ENCODE measurements at regions not wholly inside any gene's neighbourhood (a gene's known extent, or its start where the extent isn't known, plus 50 kb on each side); places are given as distances from the start of the nearest gene placed in this dataset.

- TF ChIP-seq CTCF (IDR thresholded peaks at IDR 0.05): no peak
- no peak for TF ChIP-seq POLR2AphosphoS5 (IDR thresholded peaks at IDR 0.05; ENCODE audit: low read depth, low read length)
- no peak for TF ChIP-seq REST (IDR thresholded peaks at IDR 0.05; ENCODE audit: insufficient read depth in 1 of 2, low read depth in 2 of 2, low read length in 1 of 2)
- TF ChIP-seq SIN3A (IDR thresholded peaks at IDR 0.05; ENCODE audit: borderline replicate concordance, insufficient read depth, low read depth, low read length): no peak
Measured at GRCh38 chr2:226383461-226383860, 416.2 kb downstream of the IRS1 start.

Data from Panc1 (cell line).